ENCODE measurements at regions not wholly inside any gene's neighbourhood (a gene's known extent, or its start where the extent isn't known, plus 50 kb on each side); places are given as distances from the start of the nearest gene placed in this dataset.
"Not testable (repeated sequence)": the region's sequence is repeated elsewhere in the genome, so short reads cannot be mapped to it uniquely, and the experiment has no call there.

DNA sequence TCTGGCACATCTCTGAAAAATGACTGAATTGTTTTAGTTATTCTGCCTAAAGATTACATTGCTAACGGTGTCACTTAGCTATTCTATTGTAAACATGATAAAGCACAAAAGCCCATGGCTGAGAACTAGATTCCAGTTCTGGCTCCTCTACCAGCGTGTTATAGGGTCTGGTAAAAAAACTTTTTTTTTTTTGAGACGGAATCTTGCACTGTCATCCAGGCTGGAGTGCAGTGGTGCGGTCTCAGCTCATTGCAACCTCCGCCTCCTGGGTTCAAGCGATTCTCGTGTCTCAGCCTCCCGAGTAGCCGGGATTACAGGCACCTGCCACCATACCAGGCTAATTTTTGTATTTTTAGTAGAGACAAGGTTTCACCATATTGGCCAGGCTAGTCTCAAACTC lies 80.6 kb downstream of the PHAX start:
- TF ChIP-seq, protein P1, sequence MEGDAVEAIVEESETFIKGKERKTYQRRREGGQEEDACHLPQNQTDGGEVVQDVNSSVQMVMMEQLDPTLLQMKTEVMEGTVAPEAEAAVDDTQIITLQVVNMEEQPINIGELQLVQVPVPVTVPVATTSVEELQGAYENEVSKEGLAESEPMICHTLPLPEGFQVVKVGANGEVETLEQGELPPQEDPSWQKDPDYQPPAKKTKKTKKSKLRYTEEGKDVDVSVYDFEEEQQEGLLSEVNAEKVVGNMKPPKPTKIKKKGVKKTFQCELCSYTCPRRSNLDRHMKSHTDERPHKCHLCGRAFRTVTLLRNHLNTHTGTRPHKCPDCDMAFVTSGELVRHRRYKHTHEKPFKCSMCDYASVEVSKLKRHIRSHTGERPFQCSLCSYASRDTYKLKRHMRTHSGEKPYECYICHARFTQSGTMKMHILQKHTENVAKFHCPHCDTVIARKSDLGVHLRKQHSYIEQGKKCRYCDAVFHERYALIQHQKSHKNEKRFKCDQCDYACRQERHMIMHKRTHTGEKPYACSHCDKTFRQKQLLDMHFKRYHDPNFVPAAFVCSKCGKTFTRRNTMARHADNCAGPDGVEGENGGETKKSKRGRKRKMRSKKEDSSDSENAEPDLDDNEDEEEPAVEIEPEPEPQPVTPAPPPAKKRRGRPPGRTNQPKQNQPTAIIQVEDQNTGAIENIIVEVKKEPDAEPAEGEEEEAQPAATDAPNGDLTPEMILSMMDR (IDR thresholded peaks at IDR 0.05): not testable (repeated sequence)
- TF ChIP-seq POLR2A (IDR thresholded peaks at IDR 0.05): not testable (repeated sequence)
